GM21528 (cell line): ENCODE measurements at regions not wholly inside any gene's neighbourhood (a gene's known extent, or its start where the extent isn't known, plus 50 kb on each side); places are given as distances from the start of the nearest gene placed in this dataset.

Source experiments
- ATAC-seq: cut with Tn5 transposase; IDR thresholded peaks from one replicate; pipeline ENCODE4 v1.9.1; 2021; ENCODE audit warnings: mild to moderate bottlenecking, moderate library complexity; ENCODE audit not compliant: unreplicated experiment, low FRiP score

DNA sequence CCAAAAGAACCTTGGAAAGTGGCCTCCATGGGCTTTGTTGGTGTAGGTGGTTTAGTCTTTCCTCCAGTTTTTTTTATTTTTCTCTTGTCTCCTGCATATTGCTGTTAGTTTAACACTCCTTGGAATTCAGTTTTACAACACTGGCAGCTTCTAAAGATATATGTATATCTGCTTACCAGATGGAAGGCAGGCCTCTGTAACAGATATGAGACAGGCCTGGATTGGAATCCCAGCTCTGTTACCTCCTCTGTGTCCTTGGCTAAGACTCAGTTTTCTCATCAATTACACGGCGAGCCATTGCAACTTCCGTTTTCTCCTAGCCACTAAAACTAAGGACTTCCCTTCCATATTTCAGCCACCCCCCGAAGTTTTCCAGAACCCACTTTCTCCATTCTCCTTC is 133.4 kb upstream of the SMAD1 start:
- no peak for ATAC-seq

DNA sequence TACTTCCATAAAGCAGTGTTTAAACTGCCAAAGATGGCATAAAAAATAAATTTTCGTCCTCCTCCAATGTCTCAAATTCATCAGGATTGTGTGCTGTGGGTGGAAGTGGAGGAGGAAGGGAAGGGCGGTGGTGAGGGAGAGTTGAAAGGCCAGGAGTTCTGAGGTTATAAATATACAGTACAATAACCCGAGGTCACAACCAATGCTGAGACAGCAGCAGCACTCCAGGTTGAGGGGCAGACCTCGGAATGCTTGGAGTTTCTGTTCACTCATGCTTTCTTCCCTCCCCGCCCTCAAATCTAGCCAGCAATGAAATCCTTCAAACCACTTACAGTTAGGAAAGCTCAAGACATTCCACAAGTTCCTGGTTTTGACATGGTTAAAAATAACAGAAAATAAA is 134.0 kb upstream of the SMAD1 start:
- no peak for ATAC-seq

DNA sequence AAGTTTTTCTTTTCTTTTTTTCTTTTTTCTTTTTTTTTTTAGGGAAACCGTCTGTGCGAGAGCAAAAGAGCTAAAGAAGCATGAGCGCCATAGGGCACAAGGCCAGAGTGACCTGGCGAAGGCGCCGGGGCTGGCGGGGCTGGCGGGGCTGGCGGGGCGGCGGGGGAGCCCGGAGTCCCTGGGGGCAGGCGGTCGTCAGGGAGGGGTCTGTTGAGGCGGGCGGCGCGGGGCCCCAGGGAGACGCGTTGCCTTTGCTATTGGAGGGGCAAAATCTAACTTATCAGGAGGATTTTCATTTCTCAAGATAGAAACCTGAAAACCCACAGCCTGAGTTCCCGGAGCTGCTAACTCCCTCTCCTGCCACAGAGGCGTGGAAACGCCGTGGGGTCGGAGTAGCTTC is 135.6 kb upstream of the SMAD1 start:
- ATAC-seq = no peak

DNA sequence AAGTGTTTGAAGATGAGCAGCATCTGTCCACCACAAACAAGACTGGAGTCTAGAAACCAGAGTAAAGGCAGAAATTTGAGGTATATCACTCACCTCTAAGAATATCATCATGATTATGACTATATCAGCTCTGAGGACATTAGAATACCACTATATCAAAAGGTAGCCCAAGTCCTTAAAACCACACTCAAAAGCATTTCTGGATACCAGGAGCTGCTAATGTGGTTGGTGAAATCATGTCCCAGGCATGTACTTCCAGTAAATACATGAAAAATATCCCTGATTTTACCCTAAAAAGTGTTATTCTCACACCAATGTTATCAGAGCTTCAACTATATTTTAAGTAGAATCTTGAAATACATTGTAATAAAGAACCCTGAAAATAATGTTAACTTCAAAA is 136.3 kb upstream of the SMAD1 start:
- no peak for ATAC-seq

DNA sequence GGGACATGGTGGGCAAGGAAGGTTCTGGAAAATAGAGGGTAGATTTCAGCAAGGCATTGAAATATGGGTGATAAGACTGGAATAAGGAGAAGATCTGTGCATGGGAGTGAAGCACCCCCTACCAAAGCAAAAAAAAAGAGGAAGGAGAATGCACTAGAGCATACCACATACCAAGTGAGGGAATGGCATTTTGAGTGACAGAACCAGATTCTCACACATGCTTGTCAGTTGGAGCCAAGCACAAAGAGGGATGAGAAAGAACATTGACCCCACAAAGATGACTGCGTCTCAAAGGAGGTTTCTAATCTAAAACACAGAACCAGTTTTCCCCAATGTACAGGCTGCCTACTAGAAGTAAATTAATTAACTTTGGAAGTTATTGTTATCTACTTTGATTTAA is 140.3 kb upstream of the SMAD1 start:
- no peak for ATAC-seq

DNA sequence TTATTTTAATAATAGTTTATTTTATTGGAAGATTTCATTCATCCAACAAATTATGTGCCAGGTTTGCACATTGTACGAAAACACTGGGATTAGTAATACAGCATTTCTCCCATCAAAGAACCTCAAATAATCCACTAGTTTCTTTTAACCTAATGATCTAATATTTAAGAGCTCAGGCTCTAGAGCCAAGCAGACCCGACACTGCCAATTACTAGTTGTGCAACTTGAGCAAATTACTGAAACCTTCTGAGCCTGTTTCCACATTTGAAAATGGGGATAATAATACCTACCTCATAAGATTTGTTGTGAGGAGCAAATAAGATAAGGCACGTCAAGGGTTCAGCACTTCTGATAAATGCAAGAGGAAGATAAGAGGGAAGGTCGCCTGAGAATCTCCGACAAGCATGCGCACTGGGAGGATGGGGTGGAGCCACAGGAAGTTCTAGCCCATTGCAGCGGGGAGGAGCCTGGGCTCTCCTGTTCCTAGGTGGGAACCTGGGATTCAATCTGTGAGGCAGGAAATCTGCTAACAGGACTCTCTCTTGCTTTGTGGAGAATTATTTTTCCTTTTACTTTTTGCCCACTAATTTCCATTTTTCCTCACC is 141.5 kb upstream of the SMAD1 start:
- no peak for ATAC-seq

DNA sequence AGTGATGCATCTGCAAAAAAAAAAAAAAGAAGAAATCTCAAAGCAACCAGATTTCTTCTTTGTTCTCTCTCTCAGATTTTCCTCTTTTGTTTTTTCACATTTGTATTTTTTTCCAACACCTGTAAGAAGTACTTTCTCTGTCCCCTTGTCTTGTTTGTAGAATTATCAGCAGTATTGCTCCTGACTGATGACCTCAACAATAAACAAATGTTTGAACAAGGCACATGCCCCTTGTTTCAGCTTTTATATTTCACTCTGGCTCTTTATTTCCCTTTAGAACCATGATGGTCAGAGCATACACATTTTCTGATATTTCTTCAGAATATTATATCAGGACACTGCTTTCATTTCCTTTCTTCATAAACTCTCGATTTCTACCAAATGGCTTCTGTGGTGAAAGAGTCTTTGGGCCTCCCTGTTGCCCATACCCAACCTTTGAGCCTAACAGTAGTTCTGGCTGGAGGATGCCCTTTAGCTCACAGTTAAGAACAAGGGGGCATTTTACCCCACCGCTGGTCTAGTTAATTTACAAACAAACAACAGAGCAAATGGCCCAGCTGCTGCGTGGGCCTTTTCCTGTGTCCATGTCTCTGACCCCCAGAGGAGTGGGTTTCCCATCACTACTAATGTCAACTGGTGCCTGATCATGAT is 142.5 kb upstream of the SMAD1 start:
- ATAC-seq = no peak

DNA sequence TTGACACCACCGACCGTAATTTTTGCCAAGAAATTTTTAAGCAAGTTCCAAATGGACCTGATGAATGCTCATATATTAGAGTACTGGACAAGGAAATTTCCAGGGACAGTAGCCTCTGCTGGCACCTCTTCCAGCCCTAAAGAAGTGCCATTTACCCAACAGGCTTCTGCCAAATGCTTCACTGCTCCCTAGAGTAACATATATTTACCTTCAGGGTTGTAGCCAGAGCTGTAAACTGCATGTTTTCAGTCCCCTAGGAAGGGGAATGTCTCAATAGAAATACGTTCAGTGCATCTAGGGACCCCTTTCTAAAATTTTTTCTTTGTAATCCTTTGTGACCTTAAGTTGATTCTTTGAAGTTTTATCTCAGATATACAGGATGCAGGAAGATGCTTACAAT is 143.1 kb upstream of the SMAD1 start:
- ATAC-seq = no peak

DNA sequence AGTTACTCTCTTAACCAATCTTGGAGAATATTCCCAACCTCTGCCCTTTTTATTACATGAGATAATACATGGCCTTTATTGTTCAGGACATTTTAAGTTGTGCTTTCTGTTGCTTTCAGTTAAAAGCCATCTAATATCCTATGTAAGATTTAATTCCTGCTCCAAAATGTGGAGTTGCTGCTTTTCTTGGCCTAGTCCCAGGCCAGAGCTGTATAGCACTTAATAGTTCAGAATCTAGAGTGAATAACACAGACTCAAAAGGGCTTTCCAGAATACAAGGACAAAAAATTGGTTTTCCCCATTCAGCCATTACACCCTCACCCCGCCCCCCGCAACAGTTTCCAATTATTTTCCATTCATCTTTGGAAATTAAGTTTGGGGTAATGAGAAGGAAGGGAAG is 144.3 kb upstream of the SMAD1 start:
- ATAC-seq = no peak

DNA sequence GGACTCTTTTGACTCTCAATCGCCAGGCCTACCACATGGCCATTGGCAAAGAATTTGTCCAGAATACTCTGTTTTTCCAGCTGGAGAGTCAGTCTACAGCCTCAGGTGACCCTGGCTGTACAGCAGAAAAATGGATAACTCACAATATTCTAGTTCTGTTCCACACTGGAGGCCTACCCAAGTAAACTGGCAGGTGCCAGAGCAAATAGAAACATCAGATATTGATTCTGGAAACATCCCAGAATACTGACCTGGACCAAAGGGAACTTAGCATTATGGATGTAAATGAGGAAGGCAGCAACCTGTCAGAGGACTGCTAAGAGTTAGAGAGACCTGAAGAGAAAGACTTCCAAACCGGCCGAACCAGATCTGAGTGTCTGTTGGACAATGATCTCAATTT is 147.9 kb upstream of the SMAD1 start:
- ATAC-seq = no peak

DNA sequence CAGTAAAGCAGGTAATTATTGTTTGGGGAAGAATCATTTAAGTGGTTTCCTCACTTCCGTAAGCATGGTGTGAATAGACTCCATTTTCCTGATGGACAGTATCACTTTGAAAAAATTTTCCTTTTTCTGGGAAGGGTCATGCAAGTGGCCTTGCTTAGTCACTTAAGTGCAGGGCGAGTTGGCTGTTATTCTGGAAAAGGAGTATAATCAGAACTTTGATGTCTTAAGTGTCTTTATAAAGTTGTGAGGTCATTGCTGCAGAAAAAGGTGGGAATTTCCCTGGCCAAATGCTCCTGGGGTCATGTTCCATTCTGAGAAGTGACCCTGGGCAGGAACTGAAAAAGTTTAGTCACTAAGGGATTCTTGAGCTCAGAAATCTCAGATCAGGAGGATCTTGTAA is 146.1 kb upstream of the OTUD4 start:
- ATAC-seq = no peak

DNA sequence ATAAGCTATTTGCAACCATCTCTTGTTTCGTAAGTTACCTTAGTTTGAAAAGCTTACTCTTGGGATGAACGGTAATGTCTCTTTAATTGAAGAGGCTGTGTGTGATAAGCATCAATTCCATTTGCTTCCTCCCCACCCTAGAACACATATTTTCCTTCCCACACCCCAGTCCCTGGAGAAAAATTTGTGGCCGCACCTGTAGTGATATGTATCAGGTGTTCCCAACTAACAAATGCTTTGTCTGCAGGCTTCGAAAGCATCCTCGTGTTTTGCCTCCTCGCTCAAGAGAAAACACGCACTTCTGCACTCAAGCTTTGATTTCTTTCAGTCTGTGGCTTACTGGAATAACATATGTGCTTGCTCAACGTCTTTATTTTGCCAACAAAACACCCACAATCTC is 143.8 kb upstream of the OTUD4 start:
- ATAC-seq = no peak

DNA sequence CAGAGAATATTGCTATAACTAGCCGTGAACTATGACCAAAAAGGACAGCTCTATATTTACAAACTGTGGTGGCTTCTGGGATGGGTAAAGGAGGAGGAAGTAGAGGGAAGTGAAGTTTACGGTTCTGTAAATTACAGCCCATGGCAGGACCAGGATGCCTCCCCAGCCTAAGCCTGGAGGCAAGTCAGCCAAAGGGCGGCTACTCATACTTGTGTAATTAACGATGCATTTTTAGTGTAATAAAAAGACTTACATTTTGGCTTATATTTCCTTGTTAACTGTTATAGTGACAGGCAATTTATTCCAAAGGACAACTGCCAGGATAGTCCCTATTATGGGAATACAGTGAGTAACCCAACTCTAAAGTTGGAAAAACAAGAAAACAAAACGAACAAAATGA is 139.9 kb upstream of the OTUD4 start:
- no peak for ATAC-seq

DNA sequence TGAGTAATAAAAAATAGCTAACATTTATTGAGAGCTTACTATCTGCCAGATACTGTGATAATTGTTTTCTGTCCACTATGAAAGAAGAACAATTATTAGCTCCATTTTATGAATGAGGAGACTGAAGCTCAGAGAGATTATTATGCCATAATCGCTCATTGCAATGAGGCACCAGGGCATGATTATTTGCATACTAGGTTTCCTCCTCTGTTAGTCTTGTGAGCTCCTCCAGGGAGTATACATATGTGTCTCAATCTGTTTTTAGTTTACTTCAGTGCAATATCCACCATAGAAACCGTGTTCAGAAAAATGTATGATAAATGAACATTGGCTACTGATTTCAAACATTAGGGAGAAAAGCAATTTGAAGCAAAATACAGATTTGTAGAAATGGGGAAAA is 139.4 kb upstream of the OTUD4 start:
- ATAC-seq = no peak

DNA sequence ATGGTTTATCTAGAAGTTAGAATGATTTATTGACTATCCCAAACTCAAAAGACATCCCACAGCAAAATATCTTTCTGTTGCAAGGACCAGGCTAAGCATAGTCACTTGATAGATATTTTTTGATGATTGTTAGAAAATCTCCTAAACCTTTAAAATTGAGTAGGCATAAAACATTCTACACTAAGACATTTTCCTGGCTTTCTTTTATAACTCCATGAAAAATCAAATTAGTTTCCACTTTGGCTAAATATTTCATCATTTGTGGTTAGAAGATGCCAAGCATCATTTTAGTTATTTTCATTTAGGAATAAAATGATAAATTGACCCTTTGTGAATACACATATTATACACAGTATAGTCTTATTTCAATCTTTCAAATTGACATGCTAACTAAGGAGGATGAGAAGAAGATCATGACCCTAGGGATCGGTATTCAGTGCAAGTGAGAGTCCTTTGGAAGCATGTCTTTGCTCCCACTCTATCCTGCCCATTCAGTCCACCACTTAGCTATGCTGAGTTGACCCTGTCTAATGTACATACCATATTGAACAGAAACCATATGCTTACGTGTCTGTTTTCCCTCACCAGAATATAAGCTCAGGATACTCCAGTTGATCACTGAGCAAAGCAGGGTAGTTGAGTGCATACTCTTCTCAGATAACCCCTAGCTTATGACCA is 136.6 kb upstream of the OTUD4 start:
- ATAC-seq = no peak

DNA sequence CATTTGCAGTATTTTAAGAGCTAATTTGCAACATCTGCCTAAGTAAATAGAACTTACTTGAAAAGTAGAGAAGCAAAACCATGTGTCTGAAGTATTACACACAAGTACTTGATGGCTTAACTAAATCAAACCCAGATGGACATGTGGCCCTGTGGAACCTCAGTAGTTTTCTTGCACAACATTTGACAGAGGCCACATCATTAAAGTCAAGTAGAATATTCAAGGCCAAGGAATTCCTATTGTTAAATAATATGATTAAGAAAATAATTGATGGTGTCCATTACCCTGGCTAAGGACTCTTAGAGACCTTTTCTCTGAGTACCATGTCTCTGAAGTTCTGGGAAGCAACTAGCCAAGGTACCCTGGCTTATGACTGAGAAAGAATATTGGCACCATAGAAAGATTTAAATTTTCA is 135.4 kb upstream of the OTUD4 start:
- ATAC-seq = no peak

DNA sequence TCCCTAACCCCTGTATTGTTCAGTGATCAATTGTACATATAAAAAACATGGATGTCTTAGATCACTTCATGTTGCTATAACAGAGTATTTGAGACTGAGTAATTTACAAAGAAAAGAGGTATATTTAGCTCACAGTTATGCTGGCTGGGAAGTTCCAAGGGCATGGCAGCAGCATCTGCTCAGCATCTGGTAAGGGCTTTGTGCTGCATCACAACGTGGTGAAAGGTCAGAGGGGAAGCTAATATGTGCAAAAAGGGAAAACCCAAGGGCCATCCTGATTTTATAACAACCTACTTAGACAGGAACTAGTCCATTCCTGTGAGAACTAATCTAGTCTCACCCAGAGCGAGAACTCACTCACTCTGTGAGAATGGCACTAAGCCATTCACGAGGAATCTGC is 128.2 kb upstream of the OTUD4 start:
- ATAC-seq = no peak

DNA sequence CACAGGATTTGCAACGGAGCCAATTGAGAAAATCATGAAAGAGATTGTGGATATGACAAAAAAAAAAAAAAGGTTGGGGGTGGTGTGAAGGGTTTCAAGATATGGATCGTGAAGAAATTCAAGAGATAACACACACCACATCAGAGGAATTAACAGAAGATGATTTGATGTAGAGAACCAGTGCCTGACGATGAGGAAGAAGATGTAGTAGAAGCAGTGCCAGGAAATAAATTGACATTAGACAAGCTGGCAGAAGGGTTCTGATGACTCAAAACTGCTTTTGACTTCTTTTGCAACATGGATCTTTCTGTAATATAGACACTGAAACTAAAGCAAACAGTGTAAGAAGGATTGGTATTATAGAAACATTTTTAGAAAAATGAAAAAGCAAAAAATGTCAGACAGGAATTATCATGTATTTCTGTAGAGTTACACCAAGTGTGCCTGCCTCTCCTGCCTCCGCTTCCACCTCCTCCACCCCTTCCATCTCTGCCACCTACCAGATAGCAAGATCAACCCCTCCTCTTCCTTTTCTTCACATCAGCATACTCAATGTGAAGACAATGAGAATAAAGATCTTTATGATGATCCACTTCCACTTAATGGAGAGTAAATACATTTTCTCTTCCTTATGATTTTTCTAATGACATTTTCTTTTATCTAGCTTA is 127.5 kb upstream of the OTUD4 start:
- ATAC-seq = no peak

DNA sequence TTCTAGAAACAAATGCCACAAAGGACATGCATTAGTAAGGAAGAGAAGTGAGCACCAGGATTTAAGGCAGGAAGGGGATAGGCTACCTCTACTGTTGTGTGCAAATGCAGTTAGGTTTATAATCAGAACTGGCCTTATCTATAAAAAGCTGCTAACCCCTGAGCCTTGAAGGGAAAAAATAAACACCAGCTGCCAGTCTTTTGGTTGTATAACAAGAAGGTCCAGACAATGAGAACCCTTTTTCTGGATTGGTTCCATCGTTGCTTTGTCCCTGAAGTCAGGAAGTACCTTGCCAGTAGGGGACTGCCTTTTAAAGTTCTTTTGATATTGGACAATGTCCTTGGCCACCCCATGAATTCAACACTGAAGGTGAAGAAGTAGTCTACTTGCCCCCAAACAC is 126.7 kb upstream of the OTUD4 start:
- ATAC-seq = no peak

DNA sequence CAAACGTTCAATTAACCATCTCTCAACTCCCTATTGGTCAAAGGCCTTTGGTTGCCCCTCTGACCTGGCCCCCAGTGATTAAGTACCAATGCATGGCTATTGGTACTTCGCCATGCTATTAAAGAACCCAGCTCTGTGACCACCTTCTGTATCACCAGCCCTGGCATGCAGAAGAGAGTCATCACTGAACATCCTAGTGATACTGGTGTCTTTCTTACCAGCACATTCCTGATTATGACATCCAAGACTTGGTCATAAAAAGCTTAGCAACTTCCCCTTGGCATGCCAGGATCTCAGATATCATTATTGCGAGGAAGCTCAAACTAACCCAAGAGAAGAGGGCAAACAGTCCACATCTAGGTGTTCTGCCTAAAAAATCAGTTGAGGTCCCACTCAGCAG is 122.3 kb upstream of the OTUD4 start:
- ATAC-seq = no peak

DNA sequence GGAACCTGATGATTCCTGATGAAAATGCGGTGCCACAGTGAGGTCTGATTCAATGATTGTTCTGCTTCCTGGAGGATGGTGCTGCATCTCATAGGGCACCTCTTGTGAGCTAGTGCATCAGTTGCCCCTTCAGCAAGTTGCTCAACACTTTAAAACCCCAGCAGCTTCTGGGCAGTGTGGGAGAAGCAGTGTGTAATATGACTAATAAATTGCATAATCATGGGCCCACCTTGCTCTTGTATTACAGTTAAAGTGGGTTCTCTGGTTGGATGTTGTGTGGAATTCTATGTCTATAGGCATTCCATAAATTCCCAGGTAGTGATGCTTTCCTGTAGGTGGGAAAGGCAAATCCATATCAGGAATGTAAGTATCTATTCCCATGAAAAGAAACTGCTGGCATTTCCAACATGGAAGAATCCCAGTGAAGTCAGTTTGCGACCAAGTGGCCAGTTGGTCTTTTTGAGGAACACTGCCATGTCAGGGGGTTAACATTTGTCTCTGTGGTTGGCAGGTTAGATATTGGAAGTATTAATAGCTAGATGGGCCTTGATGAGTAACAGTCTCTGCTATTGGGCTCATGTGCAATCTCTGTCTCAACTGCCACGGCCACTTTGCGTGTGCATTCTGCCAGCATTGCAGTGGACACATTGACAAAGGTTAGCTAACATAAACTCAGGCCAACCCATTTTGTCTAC is 121.1 kb upstream of the OTUD4 start:
- no peak for ATAC-seq
